ENCODE measurements at regions not wholly inside any gene's neighbourhood (a gene's known extent, or its start where the extent isn't known, plus 50 kb on each side); places are given as distances from the start of the nearest gene placed in this dataset.

GRCh38 chr6:12578751-12579150 lies 137.8 kb upstream of the PHACTR1 start:
- TF ChIP-seq, protein P1, sequence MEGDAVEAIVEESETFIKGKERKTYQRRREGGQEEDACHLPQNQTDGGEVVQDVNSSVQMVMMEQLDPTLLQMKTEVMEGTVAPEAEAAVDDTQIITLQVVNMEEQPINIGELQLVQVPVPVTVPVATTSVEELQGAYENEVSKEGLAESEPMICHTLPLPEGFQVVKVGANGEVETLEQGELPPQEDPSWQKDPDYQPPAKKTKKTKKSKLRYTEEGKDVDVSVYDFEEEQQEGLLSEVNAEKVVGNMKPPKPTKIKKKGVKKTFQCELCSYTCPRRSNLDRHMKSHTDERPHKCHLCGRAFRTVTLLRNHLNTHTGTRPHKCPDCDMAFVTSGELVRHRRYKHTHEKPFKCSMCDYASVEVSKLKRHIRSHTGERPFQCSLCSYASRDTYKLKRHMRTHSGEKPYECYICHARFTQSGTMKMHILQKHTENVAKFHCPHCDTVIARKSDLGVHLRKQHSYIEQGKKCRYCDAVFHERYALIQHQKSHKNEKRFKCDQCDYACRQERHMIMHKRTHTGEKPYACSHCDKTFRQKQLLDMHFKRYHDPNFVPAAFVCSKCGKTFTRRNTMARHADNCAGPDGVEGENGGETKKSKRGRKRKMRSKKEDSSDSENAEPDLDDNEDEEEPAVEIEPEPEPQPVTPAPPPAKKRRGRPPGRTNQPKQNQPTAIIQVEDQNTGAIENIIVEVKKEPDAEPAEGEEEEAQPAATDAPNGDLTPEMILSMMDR (IDR thresholded peaks at IDR 0.05; ENCODE audit: poor library complexity, severe bottlenecking): no peak
- TF ChIP-seq EP300 (conservative IDR thresholded peaks at IDR 0.05; ENCODE audit: poor library complexity, severe bottlenecking) (no peak), EZH2 (IDR thresholded peaks at IDR 0.05; ENCODE audit: borderline replicate concordance, insufficient read depth, low read length, poor library complexity, severe bottlenecking) (no peak)
